K562 (cell line): ENCODE measurements at regions not wholly inside any gene's neighbourhood (a gene's known extent, or its start where the extent isn't known, plus 50 kb on each side); places are given as distances from the start of the nearest gene placed in this dataset.

Experiments used
- AFF1 ChIP-seq, 2 experiments: fragments of 450-650 bp; IDR thresholded peaks; 2 replicates each; pipeline ENCODE4 v1.6.1; 2018; ENCODE audit warnings: mild to moderate bottlenecking in 2 of 2, low read depth in 1 of 2; ENCODE audit not compliant: partially characterized antibody in 2 of 2
- CSDE1 ChIP-seq, 2 experiments: fragments of 450-650 bp; IDR thresholded peaks; 2 replicates each; pipeline ENCODE4 v1.6.1; 2016; ENCODE audit warnings: mild to moderate bottlenecking in 1 of 2
- NCOA4 ChIP-seq: fragments of 450-650 bp; IDR thresholded peaks from 2 replicates; pipeline ENCODE4 v1.6.1; 2018; ENCODE audit warnings: mild to moderate bottlenecking; ENCODE audit not compliant: partially characterized antibody
- NFRKB ChIP-seq: fragments of 450-650 bp; IDR thresholded peaks from 2 replicates; pipeline ENCODE4 v1.6.1; 2016; ENCODE audit warnings: low read depth
- NR2F6 ChIP-seq: fragments of 450-650 bp; formaldehyde crosslinking; IDR thresholded peaks from 2 replicates; pipeline ENCODE4 v1.4.0; 2020; ENCODE audit warnings: mild to moderate bottlenecking
- YY1 ChIP-seq, 3 experiments: IDR thresholded peaks; 2 replicates each; pipeline ENCODE4 v1.6.1; 2011; ENCODE audit warnings: low read length in 2 of 3, mild to moderate bottlenecking in 2 of 3, moderate library complexity in 2 of 3, borderline replicate concordance in 1 of 3, control low read depth in 1 of 3, low read depth in 1 of 3; ENCODE audit not compliant: insufficient read depth in 3 of 3, insufficient replicate concordance in 2 of 3, control insufficient read depth in 1 of 3, insufficient read length in 1 of 3; ENCODE audit errors: extremely low read depth in 1 of 3
- ZEB2 ChIP-seq: fragments of 450-650 bp; IDR thresholded peaks from 2 replicates; pipeline ENCODE4 v1.6.1; 2016
- ZFP1 ChIP-seq: fragments of 450-650 bp; formaldehyde crosslinking; IDR thresholded peaks from 2 replicates; pipeline ENCODE4 v1.4.0; 2020; ENCODE audit warnings: mild to moderate bottlenecking, mixed read lengths
- ZNF140 ChIP-seq: fragments of 250-450 bp; sonication (Bioruptor Pico); IDR thresholded peaks from 2 replicates; pipeline ENCODE4 v1.8.0; 2021; ENCODE audit warnings: moderate library complexity, mild to moderate bottlenecking, inconsistent platforms
- ZNF197 ChIP-seq: fragments of 200-800 bp; sonication (Bioruptor generic); IDR thresholded peaks from 2 replicates; pipeline ENCODE4 v1.6.1; 2016; ENCODE audit warnings: low read depth, missing genetic modification characterization, missing compliant biosample characterization
- ZNF316 ChIP-seq: fragments of 450-650 bp; IDR thresholded peaks from 2 replicates; pipeline ENCODE4 v1.6.1; 2016
- ZNF764 ChIP-seq: fragments of 250-450 bp; sonication (Bioruptor Pico); IDR thresholded peaks from 2 replicates; pipeline ENCODE4 v1.4.0; 2020; ENCODE audit warnings: low read depth, mild to moderate bottlenecking, moderate library complexity
- TF ChIP-seq, protein P1 (sequence below): IDR thresholded peaks from 3 replicates; pipeline ENCODE4 v1.6.1; 2011; ENCODE audit warnings: borderline replicate concordance, mild to moderate bottlenecking; ENCODE audit not compliant: insufficient read length, insufficient read depth
- TF ChIP-seq, protein P2 (sequence below): fragments of 250-450 bp; sonication (Bioruptor Pico); IDR thresholded peaks from 2 replicates; pipeline ENCODE4 v1.9.0; 2021; ENCODE audit warnings: mild to moderate bottlenecking, inconsistent platforms
- TF ChIP-seq, protein P3 (sequence below): fragments of 250-450 bp; sonication (Bioruptor Pico); IDR thresholded peaks from 2 replicates; pipeline ENCODE4 v1.4.0; 2020; ENCODE audit warnings: mild to moderate bottlenecking, moderate library complexity

DNA sequence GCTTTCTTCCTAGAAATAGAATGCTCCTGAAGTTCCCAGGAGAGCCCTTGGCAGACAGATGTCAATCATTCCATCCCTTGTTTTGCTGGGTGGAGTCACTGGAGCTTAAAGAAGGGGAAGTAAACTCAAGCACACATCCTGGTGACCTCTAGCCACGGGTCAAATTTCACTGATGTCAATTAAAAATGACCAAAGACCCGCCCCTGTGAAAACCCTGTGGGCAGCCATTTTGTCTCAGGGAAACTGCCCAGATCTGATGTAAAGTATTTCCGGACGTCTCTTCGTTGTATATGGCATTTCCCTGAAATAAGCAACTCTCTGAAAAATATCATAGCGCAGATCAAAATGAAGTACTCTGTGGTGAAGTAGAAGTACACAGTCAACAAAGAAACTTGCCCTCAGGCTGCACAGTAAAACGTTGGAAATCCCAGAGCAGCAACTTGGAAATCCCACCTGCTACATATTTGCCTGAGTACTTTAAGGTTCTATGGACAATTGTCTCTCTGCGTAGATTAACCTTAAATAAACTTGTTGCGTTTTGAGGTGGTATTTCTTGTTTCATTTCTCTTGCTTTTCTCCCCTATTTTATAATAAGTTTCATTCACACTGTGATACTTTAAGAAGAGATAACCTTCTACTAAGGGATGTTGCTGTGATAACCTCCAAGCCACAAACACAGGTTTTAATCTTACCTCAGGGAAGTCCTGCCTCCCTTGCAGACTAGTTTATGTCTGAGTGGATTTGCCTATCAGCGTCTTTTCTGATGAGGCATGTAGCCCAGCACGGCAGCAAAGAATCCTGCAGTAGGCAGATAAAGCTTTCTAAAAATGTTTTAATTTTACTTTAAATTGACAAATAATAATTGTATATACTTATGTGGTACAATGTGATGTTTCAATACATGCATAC is 60.9 kb upstream of the PIP5K1B start (continued):
- TF ChIP-seq AFF1 (IDR thresholded peaks at IDR 0.05; ENCODE audit: low read depth in 1 of 2, partially characterized antibody in 2 of 2): no peak
- TF ChIP-seq, protein P1, sequence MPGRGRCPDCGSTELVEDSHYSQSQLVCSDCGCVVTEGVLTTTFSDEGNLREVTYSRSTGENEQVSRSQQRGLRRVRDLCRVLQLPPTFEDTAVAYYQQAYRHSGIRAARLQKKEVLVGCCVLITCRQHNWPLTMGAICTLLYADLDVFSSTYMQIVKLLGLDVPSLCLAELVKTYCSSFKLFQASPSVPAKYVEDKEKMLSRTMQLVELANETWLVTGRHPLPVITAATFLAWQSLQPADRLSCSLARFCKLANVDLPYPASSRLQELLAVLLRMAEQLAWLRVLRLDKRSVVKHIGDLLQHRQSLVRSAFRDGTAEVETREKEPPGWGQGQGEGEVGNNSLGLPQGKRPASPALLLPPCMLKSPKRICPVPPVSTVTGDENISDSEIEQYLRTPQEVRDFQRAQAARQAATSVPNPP: no peak
- TF ChIP-seq YY1 (IDR thresholded peaks at IDR 0.05; ENCODE audit: borderline replicate concordance in 1 of 3, control insufficient read depth in 1 of 3, extremely low read depth in 1 of 3, insufficient read depth in 3 of 3, insufficient read length in 1 of 3, insufficient replicate concordance in 2 of 3, low read depth in 1 of 3, low read length in 2 of 3): peak; percentile 46 to 94 (median 80)
- TF ChIP-seq CSDE1 (IDR thresholded peaks at IDR 0.05): no peak
- TF ChIP-seq, protein P2, sequence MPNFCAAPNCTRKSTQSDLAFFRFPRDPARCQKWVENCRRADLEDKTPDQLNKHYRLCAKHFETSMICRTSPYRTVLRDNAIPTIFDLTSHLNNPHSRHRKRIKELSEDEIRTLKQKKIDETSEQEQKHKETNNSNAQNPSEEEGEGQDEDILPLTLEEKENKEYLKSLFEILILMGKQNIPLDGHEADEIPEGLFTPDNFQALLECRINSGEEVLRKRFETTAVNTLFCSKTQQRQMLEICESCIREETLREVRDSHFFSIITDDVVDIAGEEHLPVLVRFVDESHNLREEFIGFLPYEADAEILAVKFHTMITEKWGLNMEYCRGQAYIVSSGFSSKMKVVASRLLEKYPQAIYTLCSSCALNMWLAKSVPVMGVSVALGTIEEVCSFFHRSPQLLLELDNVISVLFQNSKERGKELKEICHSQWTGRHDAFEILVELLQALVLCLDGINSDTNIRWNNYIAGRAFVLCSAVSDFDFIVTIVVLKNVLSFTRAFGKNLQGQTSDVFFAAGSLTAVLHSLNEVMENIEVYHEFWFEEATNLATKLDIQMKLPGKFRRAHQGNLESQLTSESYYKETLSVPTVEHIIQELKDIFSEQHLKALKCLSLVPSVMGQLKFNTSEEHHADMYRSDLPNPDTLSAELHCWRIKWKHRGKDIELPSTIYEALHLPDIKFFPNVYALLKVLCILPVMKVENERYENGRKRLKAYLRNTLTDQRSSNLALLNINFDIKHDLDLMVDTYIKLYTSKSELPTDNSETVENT (CRISPR knock-in tag): no peak
- no peak for TF ChIP-seq NCOA4
- TF ChIP-seq ZNF764 (CRISPR knock-in tag): no peak
- TF ChIP-seq NFRKB: peak; percentile 56; the same call in 1 of the 2 replicates
- TF ChIP-seq ZNF140 (CRISPR knock-in tag): no peak
- TF ChIP-seq, protein P3, sequence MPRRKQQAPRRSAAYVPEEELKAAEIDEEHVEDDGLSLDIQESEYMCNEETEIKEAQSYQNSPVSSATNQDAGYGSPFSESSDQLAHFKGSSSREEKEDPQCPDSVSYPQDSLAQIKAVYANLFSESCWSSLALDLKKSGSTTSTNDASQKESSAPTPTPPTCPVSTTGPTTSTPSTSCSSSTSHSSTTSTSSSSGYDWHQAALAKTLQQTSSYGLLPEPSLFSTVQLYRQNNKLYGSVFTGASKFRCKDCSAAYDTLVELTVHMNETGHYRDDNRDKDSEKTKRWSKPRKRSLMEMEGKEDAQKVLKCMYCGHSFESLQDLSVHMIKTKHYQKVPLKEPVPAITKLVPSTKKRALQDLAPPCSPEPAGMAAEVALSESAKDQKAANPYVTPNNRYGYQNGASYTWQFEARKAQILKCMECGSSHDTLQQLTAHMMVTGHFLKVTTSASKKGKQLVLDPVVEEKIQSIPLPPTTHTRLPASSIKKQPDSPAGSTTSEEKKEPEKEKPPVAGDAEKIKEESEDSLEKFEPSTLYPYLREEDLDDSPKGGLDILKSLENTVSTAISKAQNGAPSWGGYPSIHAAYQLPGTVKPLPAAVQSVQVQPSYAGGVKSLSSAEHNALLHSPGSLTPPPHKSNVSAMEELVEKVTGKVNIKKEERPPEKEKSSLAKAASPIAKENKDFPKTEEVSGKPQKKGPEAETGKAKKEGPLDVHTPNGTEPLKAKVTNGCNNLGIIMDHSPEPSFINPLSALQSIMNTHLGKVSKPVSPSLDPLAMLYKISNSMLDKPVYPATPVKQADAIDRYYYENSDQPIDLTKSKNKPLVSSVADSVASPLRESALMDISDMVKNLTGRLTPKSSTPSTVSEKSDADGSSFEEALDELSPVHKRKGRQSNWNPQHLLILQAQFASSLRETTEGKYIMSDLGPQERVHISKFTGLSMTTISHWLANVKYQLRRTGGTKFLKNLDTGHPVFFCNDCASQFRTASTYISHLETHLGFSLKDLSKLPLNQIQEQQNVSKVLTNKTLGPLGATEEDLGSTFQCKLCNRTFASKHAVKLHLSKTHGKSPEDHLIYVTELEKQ (CRISPR knock-in tag): no peak
- no peak for TF ChIP-seq ZNF316
- no peak for TF ChIP-seq ZFP1 (CRISPR knock-in tag)
- no peak for TF ChIP-seq ZNF197 (CRISPR knock-in tag)
- no peak for TF ChIP-seq NR2F6
- TF ChIP-seq ZEB2: no peak
